ENCODE measurements at regions not wholly inside any gene's neighbourhood (a gene's known extent, or its start where the extent isn't known, plus 50 kb on each side); places are given as distances from the start of the nearest gene placed in this dataset.

- no peak for TF ChIP-seq EZH2phosphoT487 (IDR thresholded peaks at IDR 0.05; ENCODE audit: borderline replicate concordance)
- no peak for TF ChIP-seq CTCF (conservative IDR thresholded peaks at IDR 0.05; ENCODE audit: low read length)
Measured at GRCh38 chr16:47806309-47806847, 345.2 kb downstream of the PHKB start.

All from Loucy (cell line).